Heart left ventricle (tissue), 13 donors: ENCODE measurements at regions not wholly inside any gene's neighbourhood (a gene's known extent, or its start where the extent isn't known, plus 50 kb on each side); places are given as distances from the start of the nearest gene placed in this dataset.

Experiments
- CTCF ChIP-seq, 12 donors: fragments of 200-600 bp; sonication (generic) in 4 of 12; IDR thresholded peaks; one replicate each; pipeline versions ENCODE4 v1.5.0 to v1.8.0; 2018 to 2022; ENCODE audit warnings: antibody characterized with exemption in 12 of 12, mild to moderate bottlenecking in 5 of 12
- POLR2A ChIP-seq, 2 donors: fragments of 450-650 bp; IDR thresholded peaks; one replicate each; pipeline ENCODE4 v1.6.1; 2017; ENCODE audit warnings: antibody characterized with exemption in 2 of 2, mild to moderate bottlenecking in 2 of 2, moderate library complexity in 2 of 2
- donor health status: ischemic (EF 13 %, LVEDD 7.1; RV severe dilation, severe dysfunction).
- donor health status: DM: no; HTN: yes; CAD: no.
- donor health status: DM: no; HTN: no; CAD: no.
- donor health status: ischemic (EF 25% LVEDD 6.9; RV normal size, moderate dysfunction).
- donor health status: ischemic (EF 25% LVEDD 5.7; RV mildly dilated, moderate dysfunction).
- donor health status: ischemic (EF 35%, LVEDD 5.7; RV mildly dilated, moderate dysfunction).
- donor health status: nonischemic (EF 11% LVEDD 7.7; RV severe dilation, severe dysfunction).
- donor health status: DM: yes; HTN: yes; CAD: no.
- donor health status: PGD.
- donor health status: ischemic (EF 29% LVEDD 5.4; RV normal size, mild dysfunction).
- donor health status: nonischemic (EF 23%, LVEDD 6.1; RV moderate dilation, normal function).

GRCh38 chr12:73656375-73656774, 881.3 kb upstream of the ATXN7L3B start:
- no peak for TF ChIP-seq CTCF (IDR thresholded peaks at IDR 0.05)
- TF ChIP-seq POLR2A (IDR thresholded peaks at IDR 0.05), result no peak
